ENCODE measurements at regions not wholly inside any gene's neighbourhood (a gene's known extent, or its start where the extent isn't known, plus 50 kb on each side); places are given as distances from the start of the nearest gene placed in this dataset.

DNA sequence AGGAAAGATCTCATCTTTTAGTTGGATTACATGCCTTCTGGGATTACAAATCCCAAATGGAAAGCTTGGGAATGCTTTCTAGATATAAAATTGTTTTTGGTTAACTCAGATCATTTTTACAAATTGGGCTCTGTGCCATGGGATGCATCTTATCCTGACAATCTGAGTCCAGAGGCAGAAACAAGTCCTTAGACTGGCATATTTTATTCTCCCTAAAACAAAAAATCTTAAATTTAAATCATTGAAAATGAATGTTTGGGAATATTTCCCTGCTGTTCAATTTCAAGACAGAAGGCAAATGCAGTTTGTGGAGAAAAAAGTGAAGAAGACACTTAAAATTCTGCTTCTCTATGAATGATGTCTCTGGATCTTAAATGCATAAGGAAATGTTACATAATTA, 456.6 kb upstream of the GOT2 start:
- TF ChIP-seq, protein P1, sequence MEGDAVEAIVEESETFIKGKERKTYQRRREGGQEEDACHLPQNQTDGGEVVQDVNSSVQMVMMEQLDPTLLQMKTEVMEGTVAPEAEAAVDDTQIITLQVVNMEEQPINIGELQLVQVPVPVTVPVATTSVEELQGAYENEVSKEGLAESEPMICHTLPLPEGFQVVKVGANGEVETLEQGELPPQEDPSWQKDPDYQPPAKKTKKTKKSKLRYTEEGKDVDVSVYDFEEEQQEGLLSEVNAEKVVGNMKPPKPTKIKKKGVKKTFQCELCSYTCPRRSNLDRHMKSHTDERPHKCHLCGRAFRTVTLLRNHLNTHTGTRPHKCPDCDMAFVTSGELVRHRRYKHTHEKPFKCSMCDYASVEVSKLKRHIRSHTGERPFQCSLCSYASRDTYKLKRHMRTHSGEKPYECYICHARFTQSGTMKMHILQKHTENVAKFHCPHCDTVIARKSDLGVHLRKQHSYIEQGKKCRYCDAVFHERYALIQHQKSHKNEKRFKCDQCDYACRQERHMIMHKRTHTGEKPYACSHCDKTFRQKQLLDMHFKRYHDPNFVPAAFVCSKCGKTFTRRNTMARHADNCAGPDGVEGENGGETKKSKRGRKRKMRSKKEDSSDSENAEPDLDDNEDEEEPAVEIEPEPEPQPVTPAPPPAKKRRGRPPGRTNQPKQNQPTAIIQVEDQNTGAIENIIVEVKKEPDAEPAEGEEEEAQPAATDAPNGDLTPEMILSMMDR (IDR thresholded peaks at IDR 0.05; ENCODE audit: insufficient read depth, low read length, poor library complexity, severe bottlenecking), result no peak
- no peak for TF ChIP-seq EZH2phosphoT487 (conservative IDR thresholded peaks at IDR 0.05; ENCODE audit: low read length)

All from SU-DHL-6 (cell line).